NCI-H524 (cell line): ENCODE measurements at regions not wholly inside any gene's neighbourhood (a gene's known extent, or its start where the extent isn't known, plus 50 kb on each side); places are given as distances from the start of the nearest gene placed in this dataset.
"Not testable (repeated sequence)": the region's sequence is repeated elsewhere in the genome, so short reads cannot be mapped to it uniquely, and the experiment has no call there.

Source experiments
- DNase-seq, 2 experiments: peaks; one replicate each; lab custom pipeline; 2025; lab: John Stamatoyannopoulos, UW

- DNase-seq = no peak
These were observed 101.9 kb upstream of the EFNA5 start for GRCh38 chr5:107772418-107773310.

GRCh38 chr5:107771926-107772325, 101.2 kb upstream of the EFNA5 start:
- DNase-seq = no peak

- DNase-seq = no peak
These were observed 99.3 kb upstream of the EFNA5 start for GRCh38 chr5:107770051-107770450.

- no peak for DNase-seq
These were observed 98.8 kb upstream of the EFNA5 start for GRCh38 chr5:107769519-107769918.

GRCh38 chr5:107766972-107767371, 96.2 kb upstream of the EFNA5 start:
- DNase-seq = no peak

- no peak for DNase-seq
These were observed 95.7 kb upstream of the EFNA5 start for GRCh38 chr5:107766439-107766838.

GRCh38 chr5:107765805-107766063, 95.0 kb upstream of the EFNA5 start:
- DNase-seq = no peak

GRCh38 chr5:107764976-107765804, 94.5 kb upstream of the EFNA5 start:
- no peak for DNase-seq

GRCh38 chr5:107764282-107764681, 93.5 kb upstream of the EFNA5 start:
- DNase-seq = no peak

- DNase-seq = no peak
These were observed 82.7 kb upstream of the EFNA5 start for GRCh38 chr5:107753427-107753826.

GRCh38 chr5:107744418-107745330, 73.9 kb upstream of the EFNA5 start:
- no peak for DNase-seq

GRCh38 chr5:107743373-107744000, 72.8 kb upstream of the EFNA5 start:
- no peak for DNase-seq

GRCh38 chr5:107739661-107740060, 68.9 kb upstream of the EFNA5 start:
- no peak for DNase-seq

- no peak for DNase-seq
These were observed 65.9 kb upstream of the EFNA5 start for GRCh38 chr5:107736638-107737037.

GRCh38 chr5:107736089-107736488, 65.4 kb upstream of the EFNA5 start:
- not testable (repeated sequence) for DNase-seq

GRCh38 chr5:107735558-107735957, 64.8 kb upstream of the EFNA5 start:
- no peak for DNase-seq

GRCh38 chr5:107726896-107727295, 56.2 kb upstream of the EFNA5 start:
- DNase-seq = no peak

GRCh38 chr5:107724642-107725041, 53.9 kb upstream of the EFNA5 start:
- no peak for DNase-seq

- not testable (repeated sequence) for DNase-seq
These were observed 50.5 kb upstream of the EFNA5 start for GRCh38 chr5:107721241-107721640.
